ENCODE measurements at regions not wholly inside any gene's neighbourhood (a gene's known extent, or its start where the extent isn't known, plus 50 kb on each side); places are given as distances from the start of the nearest gene placed in this dataset.

GRCh38 chr10:85266808-85267207 lies 938.4 kb downstream of the CCSER2 start:
- peaks cover 0 to 8% of the 10 kb centered on the region in 2 donors for H3K36me3 Mint-ChIP-seq
- H3K4me3 Mint-ChIP-seq = no peak overlapping the region
- no peak overlapping the region for H3K27ac Mint-ChIP-seq
- H3K9me3 Mint-ChIP-seq = peaks cover 5 to 18% (median 13%) of the 10 kb centered on the region in 7 donors
- DNase-seq (no peak), ATAC-seq (ENCODE audit: low read depth in 2 of 2) (no peak)
- no peaks in the 10 kb centered on the region for H3K4me1 Mint-ChIP-seq
- H3K27me3 Mint-ChIP-seq = no peaks in the 10 kb centered on the region

DNA sequence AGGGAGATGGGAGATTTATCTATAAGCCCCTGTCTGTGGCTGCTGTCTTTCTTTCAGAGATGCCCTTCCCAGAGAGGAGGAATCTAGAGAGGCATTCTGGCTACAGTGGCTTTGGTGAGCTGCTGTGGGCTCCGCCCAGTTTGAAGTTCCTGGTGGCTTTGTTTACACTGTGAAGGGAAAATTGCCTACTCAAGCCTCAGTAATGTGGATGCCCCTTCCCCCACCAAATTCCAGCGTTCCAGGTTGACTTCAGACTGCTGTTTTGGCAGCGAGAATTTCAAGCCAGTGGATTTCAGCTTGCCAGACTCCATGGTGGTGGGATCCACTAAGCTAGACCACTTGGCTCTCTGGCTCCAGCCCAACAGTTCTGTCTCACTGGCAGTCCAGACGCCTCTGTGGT lies 951.6 kb downstream of the CCSER2 start:
- H3K27ac Mint-ChIP-seq = no peak overlapping the region
- ATAC-seq (ENCODE audit: low read depth in 2 of 2) (no peak), DNase-seq (no peak)
- H3K27me3 Mint-ChIP-seq = no peaks in the 10 kb centered on the region
- H3K36me3 Mint-ChIP-seq = no peaks in the 10 kb centered on the region
- H3K9me3 Mint-ChIP-seq = peaks cover 0 to 5% (median under 1%) of the 10 kb centered on the region in 7 donors
- H3K4me3 Mint-ChIP-seq = no peak overlapping the region
- no peaks in the 10 kb centered on the region for H3K4me1 Mint-ChIP-seq

GRCh38 chr10:85284778-85285770 lies 956.7 kb downstream of the CCSER2 start:
- Mint-ChIP-seq H3K27ac (no peak overlapping the region), H3K4me1 (no peaks in the 10 kb centered on the region), H3K9me3 (peaks cover 0 to 28% (median 6%) of the 10 kb centered on the region in 7 donors), H3K36me3 (no peaks in the 10 kb centered on the region), H3K4me3 (no peak overlapping the region), H3K27me3 (no peaks in the 10 kb centered on the region)
- DNase-seq = no peak
- no peak for ATAC-seq (ENCODE audit: low read depth in 2 of 2)

DNA sequence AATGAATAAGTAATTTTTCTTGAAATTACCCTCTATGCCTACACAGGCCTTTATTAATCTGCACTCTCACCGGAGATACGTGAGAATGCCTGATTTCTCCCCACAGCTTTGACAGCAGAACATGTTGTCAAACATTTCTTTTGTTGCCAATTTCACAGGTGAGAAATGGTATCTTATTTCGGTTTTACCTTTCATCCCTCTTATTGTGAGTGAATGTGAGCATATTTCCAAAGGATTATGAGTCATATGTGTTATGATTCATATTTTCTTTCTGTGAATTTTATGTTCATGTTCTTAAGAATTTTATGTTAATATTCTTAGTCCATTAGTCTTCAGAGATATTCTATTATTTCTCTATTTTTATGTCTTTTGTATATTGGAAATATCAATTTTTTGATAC lies 965.1 kb downstream of the CCSER2 start:
- ATAC-seq (ENCODE audit: low read depth in 2 of 2) (no peak), DNase-seq (no peak)

GRCh38 chr10:85311613-85312337 lies 983.4 kb downstream of the CCSER2 start:
- Mint-ChIP-seq H3K27ac (peak overlapping the region in 1 of 6 donors; percentile 13), H3K4me3 (no peak overlapping the region), H3K4me1 (no peaks in the 10 kb centered on the region), H3K9me3 (peaks cover 0 to 7% (median 0%) of the 10 kb centered on the region in 7 donors), H3K27me3 (no peaks in the 10 kb centered on the region), H3K36me3 (no peaks in the 10 kb centered on the region)
- DNase-seq (no peak), ATAC-seq (ENCODE audit: low read depth in 2 of 2) (no peak)

More for the DNA sequence above, 965.1 kb downstream of the CCSER2 start:
- H3K4me1 Mint-ChIP-seq = no peaks in the 10 kb centered on the region
- no peaks in the 10 kb centered on the region for H3K36me3 Mint-ChIP-seq
- no peak overlapping the region for H3K27ac Mint-ChIP-seq
- H3K4me3 Mint-ChIP-seq = no peak overlapping the region
- no peaks in the 10 kb centered on the region for H3K27me3 Mint-ChIP-seq
- H3K9me3 Mint-ChIP-seq = peaks cover 0 to 15% (median 6%) of the 10 kb centered on the region in 7 donors

GRCh38 chr10:85315657-85316056 lies 987.3 kb downstream of the CCSER2 start:
- H3K9me3 Mint-ChIP-seq = peaks cover 0 to 8% (median 1%) of the 10 kb centered on the region in 7 donors
- H3K4me1 Mint-ChIP-seq = no peaks in the 10 kb centered on the region
- H3K4me3 Mint-ChIP-seq = no peak overlapping the region
- ATAC-seq (ENCODE audit: low read depth in 2 of 2) (no peak), DNase-seq (no peak)
- no peaks in the 10 kb centered on the region for H3K27me3 Mint-ChIP-seq
- no peak overlapping the region for H3K27ac Mint-ChIP-seq
- H3K36me3 Mint-ChIP-seq = no peaks in the 10 kb centered on the region

DNA sequence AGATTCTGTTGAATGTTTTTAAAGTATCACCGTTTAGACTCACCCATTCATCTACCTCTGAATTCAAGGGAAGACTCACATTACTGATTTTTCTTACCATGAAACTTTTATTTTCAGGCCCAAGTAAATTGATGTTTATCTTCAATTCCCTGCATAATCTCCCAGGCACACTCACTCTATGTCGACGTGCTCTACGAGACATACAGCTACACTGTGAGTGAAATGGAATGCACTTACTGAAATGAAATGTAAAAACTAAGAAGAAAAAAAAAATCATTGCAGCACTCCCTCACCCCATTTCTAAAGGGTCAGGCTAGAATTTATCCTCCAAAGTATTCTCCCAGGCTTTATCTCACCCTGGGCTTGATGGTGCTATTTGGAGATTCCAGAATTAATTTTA lies 987.9 kb downstream of the CCSER2 start:
- H3K9me3 Mint-ChIP-seq = peaks cover 0 to 8% (median 1%) of the 10 kb centered on the region in 7 donors
- no peak for DNase-seq
- no peaks in the 10 kb centered on the region for H3K36me3 Mint-ChIP-seq
- H3K27me3 Mint-ChIP-seq = no peaks in the 10 kb centered on the region
- ATAC-seq (ENCODE audit: low read depth in 2 of 2) = no peak
- no peak overlapping the region for H3K27ac Mint-ChIP-seq
- H3K4me3 Mint-ChIP-seq = no peak overlapping the region
- H3K4me1 Mint-ChIP-seq = no peaks in the 10 kb centered on the region

- Mint-ChIP-seq H3K27ac (no peak overlapping the region), H3K9me3 (peaks cover 0 to 5% (median 0%) of the 10 kb centered on the region in 7 donors), H3K27me3 (no peaks in the 10 kb centered on the region), H3K4me3 (no peak overlapping the region), H3K4me1 (no peaks in the 10 kb centered on the region), H3K36me3 (no peaks in the 10 kb centered on the region)
- DNase-seq (no peak), ATAC-seq (ENCODE audit: low read depth in 2 of 2) (no peak)
Measured at GRCh38 chr10:85317827-85318226, 989.4 kb downstream of the CCSER2 start.

GRCh38 chr10:85318809-85319807 lies 990.7 kb downstream of the CCSER2 start:
- no peaks in the 10 kb centered on the region for H3K36me3 Mint-ChIP-seq
- H3K9me3 Mint-ChIP-seq = peaks cover 0 to 8% (median 0%) of the 10 kb centered on the region in 7 donors
- no peak overlapping the region for H3K27ac Mint-ChIP-seq
- ATAC-seq (ENCODE audit: low read depth in 2 of 2) (no peak), DNase-seq (no peak)
- H3K4me3 Mint-ChIP-seq = no peak overlapping the region
- no peaks in the 10 kb centered on the region for H3K4me1 Mint-ChIP-seq
- H3K27me3 Mint-ChIP-seq = no peaks in the 10 kb centered on the region

GRCh38 chr10:85319826-85320225 lies 991.4 kb downstream of the CCSER2 start:
- no peak overlapping the region for H3K4me3 Mint-ChIP-seq
- no peaks in the 10 kb centered on the region for H3K27me3 Mint-ChIP-seq
- DNase-seq = no peak
- H3K9me3 Mint-ChIP-seq = peaks cover 0 to 9% (median 0%) of the 10 kb centered on the region in 7 donors
- no peaks in the 10 kb centered on the region for H3K36me3 Mint-ChIP-seq
- ATAC-seq (ENCODE audit: low read depth in 2 of 2) = no peak
- H3K4me1 Mint-ChIP-seq = no peaks in the 10 kb centered on the region
- no peak overlapping the region for H3K27ac Mint-ChIP-seq

DNA sequence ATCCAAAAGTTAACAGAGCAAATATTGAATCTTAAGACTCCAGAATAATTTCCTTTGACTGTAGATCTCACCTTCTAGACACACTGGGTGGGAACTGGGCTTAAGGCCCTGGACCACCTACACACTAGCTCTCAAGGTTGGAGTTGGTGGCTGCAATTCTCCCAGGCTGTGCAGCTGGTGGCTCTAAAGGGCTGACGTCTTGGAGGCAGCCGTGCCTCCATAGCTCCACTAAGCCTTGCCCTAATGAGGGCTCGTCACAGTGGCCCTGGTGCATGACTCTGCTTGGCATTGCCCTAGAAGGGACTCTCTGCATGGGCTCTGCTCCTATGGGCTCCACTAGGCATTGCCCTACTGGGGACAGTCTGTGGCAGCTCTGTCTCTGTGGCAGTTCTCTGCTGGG lies 1005.2 kb downstream of the CCSER2 start:
- no peak overlapping the region for H3K27ac Mint-ChIP-seq
- no peaks in the 10 kb centered on the region for H3K4me1 Mint-ChIP-seq
- peaks cover 0 to 7% (median 3%) of the 10 kb centered on the region in 7 donors for H3K9me3 Mint-ChIP-seq
- no peaks in the 10 kb centered on the region for H3K36me3 Mint-ChIP-seq
- no peak for ATAC-seq (ENCODE audit: low read depth in 2 of 2)
- no peak for DNase-seq
- H3K27me3 Mint-ChIP-seq = no peaks in the 10 kb centered on the region
- no peak overlapping the region for H3K4me3 Mint-ChIP-seq

DNA sequence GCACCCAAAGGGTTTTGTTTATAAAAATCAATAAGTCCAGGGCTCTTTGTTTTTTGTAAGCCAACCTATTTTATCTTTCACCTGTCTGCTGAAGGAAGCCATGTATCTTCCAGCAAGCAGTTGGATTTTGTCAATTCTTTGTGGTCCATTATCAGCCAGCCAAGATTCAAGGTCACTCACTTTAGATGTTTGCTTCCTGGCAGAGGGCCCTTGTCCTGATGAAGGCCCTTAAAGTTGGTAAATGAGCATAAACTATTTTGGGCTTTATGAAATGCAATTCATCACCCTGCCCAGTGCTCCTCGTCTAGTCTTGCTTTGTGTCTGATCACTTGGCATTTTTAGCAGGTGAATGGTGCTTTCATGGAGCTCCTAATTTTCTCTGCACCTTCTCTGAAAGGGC lies 1004.2 kb downstream of the GRID1 start:
- Mint-ChIP-seq H3K4me3 (no peak overlapping the region), H3K4me1 (no peaks in the 10 kb centered on the region), H3K27ac (no peak overlapping the region)

More for the DNA sequence above, 1004.2 kb downstream of the GRID1 start:
- no peak for DNase-seq
- Mint-ChIP-seq H3K36me3 (no peaks in the 10 kb centered on the region), H3K9me3 (peaks cover 0 to 2% (median 0%) of the 10 kb centered on the region in 7 donors), H3K27me3 (no peaks in the 10 kb centered on the region)
- no peak for ATAC-seq (ENCODE audit: low read depth in 2 of 2)
